HG03460 (cell line): ENCODE measurements at regions not wholly inside any gene's neighbourhood (a gene's known extent, or its start where the extent isn't known, plus 50 kb on each side); places are given as distances from the start of the nearest gene placed in this dataset.
"Not testable (repeated sequence)": the region's sequence is repeated elsewhere in the genome, so short reads cannot be mapped to it uniquely, and the experiment has no call there.

ENCODE experiments used
- ATAC-seq: cut with Tn5 transposase; IDR thresholded peaks from one replicate; pipeline ENCODE4 v1.9.1; 2021; ENCODE audit not compliant: unreplicated experiment

GRCh38 chr14:52124791-52125684 is 56.2 kb upstream of the NID2 start:
- ATAC-seq: no peak

DNA sequence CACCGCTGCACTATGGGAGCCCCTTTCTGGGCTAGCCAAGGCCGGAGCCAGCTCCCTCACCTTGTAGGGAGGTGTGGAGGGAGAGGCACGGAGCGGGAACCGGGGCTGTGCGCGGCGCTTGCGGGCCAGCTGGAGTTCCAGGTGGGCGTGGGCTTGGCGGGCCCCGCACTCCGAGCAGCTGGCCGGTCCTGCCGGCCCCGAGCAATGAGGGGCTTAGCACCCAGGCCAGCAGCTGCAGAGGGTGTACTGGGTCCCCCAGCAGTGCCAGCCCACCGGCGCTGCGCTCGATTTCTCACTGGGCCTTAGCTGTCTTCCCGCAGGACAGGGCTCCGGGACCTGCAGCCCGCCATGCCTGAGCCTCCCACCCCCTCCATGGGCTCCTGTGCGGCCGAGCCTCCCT is 53.3 kb upstream of the NID2 start:
- not testable (repeated sequence) for ATAC-seq

DNA sequence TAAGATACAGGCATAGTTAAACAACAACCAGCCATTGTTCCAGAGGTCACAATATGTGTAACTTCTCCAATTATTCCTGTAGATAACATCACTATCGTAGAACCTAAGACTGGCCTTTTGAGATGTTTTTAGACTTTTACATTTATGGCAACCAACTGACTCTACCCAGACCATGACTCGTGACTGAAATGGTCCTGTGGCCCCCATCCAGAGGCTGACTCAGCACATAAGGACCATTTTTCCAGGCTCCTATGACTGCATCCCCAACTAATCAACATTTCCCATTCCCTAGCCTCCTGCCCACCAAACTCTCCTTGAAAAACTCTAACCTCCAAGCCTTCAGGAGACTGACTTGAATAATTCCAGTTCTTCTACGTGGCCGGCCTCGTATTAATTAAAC is 52.6 kb upstream of the NID2 start:
- no peak for ATAC-seq

- ATAC-seq: no peak
Observed at GRCh38 chr14:52119030-52119429, 50.2 kb upstream of the NID2 start.
